Dendritic cell treated with granulocyte-macrophage colony-stimulating factor and Interleukin-4, amounts not matched to agents 40 ng/mL and 50 ng/mL, for 4 days (primary cell): ENCODE measurements at regions not wholly inside any gene's neighbourhood (a gene's known extent, or its start where the extent isn't known, plus 50 kb on each side); places are given as distances from the start of the nearest gene placed in this dataset.
"Not testable (repeated sequence)": the region's sequence is repeated elsewhere in the genome, so short reads cannot be mapped to it uniquely, and the experiment has no call there.

ENCODE experiments used
- H3K27ac Mint-ChIP-seq: one replicate; pipeline ENCODE4 v1.8.0; 2022; ENCODE audit warnings: mild to moderate bottlenecking, mixed read lengths
- H3K27me3 Mint-ChIP-seq: one replicate; pipeline ENCODE4 v1.8.0; 2022; ENCODE audit warnings: mild to moderate bottlenecking, mixed read lengths
- H3K36me3 Mint-ChIP-seq: one replicate; pipeline ENCODE4 v1.8.0; 2022; ENCODE audit warnings: low read depth, mixed read lengths
- H3K4me1 Mint-ChIP-seq: one replicate; pipeline ENCODE4 v1.8.0; 2022; ENCODE audit warnings: low read depth, mixed read lengths
- H3K4me3 Mint-ChIP-seq: one replicate; pipeline ENCODE4 v1.8.0; 2022; ENCODE audit warnings: mild to moderate bottlenecking, moderate library complexity, mixed read lengths
- H3K9me3 Mint-ChIP-seq: one replicate; pipeline ENCODE4 v1.8.0; 2022; ENCODE audit warnings: mixed read lengths
- intact Hi-C: fragments of 100-400 bp; cut with micrococcal nuclease; formaldehyde crosslinking; loops from one replicate; pipeline ENCODE4 v1.15.0; 2022

GRCh38 chr3:194189243-194189791 lies 53.4 kb downstream of the HES1 start:
- Mint-ChIP-seq H3K9me3 (peaks cover 14% of the 10 kb centered on the region), H3K4me3 (no peak overlapping the region), H3K27ac (no peak overlapping the region), H3K4me1 (peaks cover 4% of the 10 kb centered on the region), H3K36me3 (no peaks in the 10 kb centered on the region), H3K27me3 (peaks cover 12% of the 10 kb centered on the region)
- intact Hi-C loops: no loop called here

GRCh38 chr3:194191850-194192249 lies 55.9 kb downstream of the HES1 start:
- H3K4me1 Mint-ChIP-seq, intact Hi-C loops, H3K4me3 Mint-ChIP-seq, H3K27ac Mint-ChIP-seq, H3K36me3 Mint-ChIP-seq: not testable (repeated sequence)
- Mint-ChIP-seq H3K9me3 (peaks cover 14% of the 10 kb centered on the region), H3K27me3 (peaks cover 30% of the 10 kb centered on the region)

GRCh38 chr3:194194051-194194756 lies 58.3 kb downstream of the HES1 start:
- Mint-ChIP-seq H3K36me3 (no peaks in the 10 kb centered on the region), H3K4me3 (no peak overlapping the region), H3K9me3 (peaks cover 14% of the 10 kb centered on the region), H3K27ac (no peak overlapping the region), H3K27me3 (peaks cover 48% of the 10 kb centered on the region), H3K4me1 (peaks cover 14% of the 10 kb centered on the region)
- intact Hi-C loops: no loop called here

- H3K4me1 Mint-ChIP-seq: peaks cover 14% of the 10 kb centered on the region
- peaks cover 49% of the 10 kb centered on the region for H3K27me3 Mint-ChIP-seq
- H3K27ac Mint-ChIP-seq: no peak overlapping the region
- intact Hi-C loops: no loop called here
- H3K4me3 Mint-ChIP-seq: no peak overlapping the region
- no peaks in the 10 kb centered on the region for H3K36me3 Mint-ChIP-seq
- H3K9me3 Mint-ChIP-seq: peaks cover 14% of the 10 kb centered on the region
These were observed 58.8 kb downstream of the HES1 start for GRCh38 chr3:194194757-194195085.

DNA sequence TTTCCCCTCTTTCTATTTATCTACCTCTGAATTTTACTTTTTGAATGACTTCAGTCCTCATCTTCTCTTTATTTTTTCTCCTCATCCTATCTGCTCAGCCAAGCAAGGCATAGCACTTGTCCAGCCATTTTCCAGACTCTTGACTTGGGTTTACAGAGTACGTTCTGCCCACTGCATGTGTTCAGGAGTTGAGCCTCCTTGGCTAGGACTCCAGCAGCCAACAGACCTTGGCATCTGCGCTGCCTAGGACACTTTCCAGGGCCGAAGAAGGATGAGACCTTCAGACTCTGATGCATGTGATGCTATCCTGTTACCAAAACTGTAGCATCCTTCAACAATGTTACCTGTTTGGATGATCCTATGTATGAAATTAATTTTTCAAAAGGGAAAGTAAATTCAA lies 59.7 kb downstream of the HES1 start:
- Mint-ChIP-seq H3K4me1 (peaks cover 14% of the 10 kb centered on the region), H3K36me3 (no peaks in the 10 kb centered on the region), H3K4me3 (no peak overlapping the region), H3K9me3 (peaks cover 14% of the 10 kb centered on the region), H3K27me3 (peaks cover 57% of the 10 kb centered on the region), H3K27ac (no peak overlapping the region)
- intact Hi-C loops: no loop called here

- peaks cover 8% of the 10 kb centered on the region for H3K9me3 Mint-ChIP-seq
- no peaks in the 10 kb centered on the region for H3K36me3 Mint-ChIP-seq
- H3K4me1 Mint-ChIP-seq: peaks cover 14% of the 10 kb centered on the region
- no peak overlapping the region for H3K4me3 Mint-ChIP-seq
- peaks cover 67% of the 10 kb centered on the region for H3K27me3 Mint-ChIP-seq
- intact Hi-C loops: no loop called here
- no peak overlapping the region for H3K27ac Mint-ChIP-seq
These were observed 60.9 kb downstream of the HES1 start for GRCh38 chr3:194196876-194197275.

DNA sequence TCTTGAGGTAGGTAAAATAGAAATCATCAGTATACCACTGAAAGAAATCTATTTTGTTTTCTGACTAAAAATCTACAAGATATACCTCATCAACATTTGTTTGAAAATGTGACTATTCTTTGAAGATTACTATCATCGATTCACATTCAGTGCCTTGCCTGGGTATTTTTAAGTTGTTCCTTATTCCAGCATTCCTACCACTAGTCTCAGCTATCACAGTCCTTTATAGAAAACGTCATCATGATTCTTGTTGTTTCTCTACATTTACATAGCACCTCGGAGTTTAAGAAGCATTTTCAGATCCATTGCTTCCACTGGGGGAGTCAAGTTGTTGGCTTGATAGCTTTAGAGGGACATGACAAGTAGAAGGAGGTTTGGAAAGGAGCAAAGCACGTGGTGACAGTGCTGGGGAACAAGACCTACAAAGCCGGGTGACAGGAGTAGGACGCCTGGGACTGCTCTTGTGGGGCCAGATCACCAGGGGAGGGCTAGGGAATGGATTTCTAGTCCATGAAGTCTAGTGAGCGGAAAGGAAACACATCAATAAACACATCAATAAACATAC lies 61.5 kb downstream of the HES1 start:
- Mint-ChIP-seq H3K4me1 (peaks cover 14% of the 10 kb centered on the region), H3K27me3 (peaks cover 67% of the 10 kb centered on the region), H3K36me3 (no peaks in the 10 kb centered on the region), H3K27ac (no peak overlapping the region), H3K4me3 (no peak overlapping the region), H3K9me3 (peaks cover 2% of the 10 kb centered on the region)
- intact Hi-C loops: no loop called here

DNA sequence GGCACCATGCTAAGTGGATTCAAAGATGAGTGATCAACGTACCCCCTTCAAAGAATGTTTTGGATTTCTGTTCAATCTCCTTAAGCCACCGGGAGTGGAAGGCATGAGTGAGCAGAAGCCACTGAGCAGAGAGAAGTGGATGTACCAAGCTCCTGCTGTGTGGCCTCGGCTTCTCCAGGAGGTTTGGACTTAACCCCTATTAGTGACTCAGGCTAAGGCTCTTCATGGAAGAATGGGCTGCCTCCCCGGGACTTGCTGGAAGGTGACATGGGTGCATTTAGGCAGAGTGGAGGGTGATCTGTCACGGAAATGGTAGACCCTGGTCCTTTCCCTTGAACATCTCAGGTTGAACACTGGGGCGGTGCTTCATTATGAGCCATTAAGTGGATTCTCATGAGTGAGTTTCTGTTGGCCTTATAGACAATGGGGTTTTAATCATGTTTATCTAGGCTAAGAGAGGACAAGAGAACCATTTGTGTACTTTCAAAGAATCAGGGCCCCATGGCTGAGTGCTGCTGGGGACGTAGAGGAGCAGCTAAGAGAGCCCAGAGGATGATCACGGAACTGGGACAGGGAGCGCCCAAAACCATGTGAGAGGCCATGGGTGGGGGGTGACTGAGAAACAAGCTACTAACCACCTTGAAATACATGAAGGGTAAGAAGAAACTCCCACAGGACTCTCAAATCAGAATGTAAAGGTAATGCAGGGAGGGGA lies 62.2 kb downstream of the HES1 start:
- Mint-ChIP-seq H3K4me1 (peaks cover 14% of the 10 kb centered on the region), H3K4me3 (no peak overlapping the region), H3K9me3 (no peaks in the 10 kb centered on the region), H3K36me3 (no peaks in the 10 kb centered on the region), H3K27ac (no peak overlapping the region), H3K27me3 (peaks cover 72% of the 10 kb centered on the region)
- intact Hi-C loops: no loop called here

GRCh38 chr3:194198938-194199337 lies 63.0 kb downstream of the HES1 start:
- H3K27ac Mint-ChIP-seq: no peak overlapping the region
- H3K36me3 Mint-ChIP-seq: no peaks in the 10 kb centered on the region
- intact Hi-C loops: no loop called here
- peaks cover 76% of the 10 kb centered on the region for H3K27me3 Mint-ChIP-seq
- no peaks in the 10 kb centered on the region for H3K9me3 Mint-ChIP-seq
- H3K4me3 Mint-ChIP-seq: no peak overlapping the region
- H3K4me1 Mint-ChIP-seq: peaks cover 20% of the 10 kb centered on the region

DNA sequence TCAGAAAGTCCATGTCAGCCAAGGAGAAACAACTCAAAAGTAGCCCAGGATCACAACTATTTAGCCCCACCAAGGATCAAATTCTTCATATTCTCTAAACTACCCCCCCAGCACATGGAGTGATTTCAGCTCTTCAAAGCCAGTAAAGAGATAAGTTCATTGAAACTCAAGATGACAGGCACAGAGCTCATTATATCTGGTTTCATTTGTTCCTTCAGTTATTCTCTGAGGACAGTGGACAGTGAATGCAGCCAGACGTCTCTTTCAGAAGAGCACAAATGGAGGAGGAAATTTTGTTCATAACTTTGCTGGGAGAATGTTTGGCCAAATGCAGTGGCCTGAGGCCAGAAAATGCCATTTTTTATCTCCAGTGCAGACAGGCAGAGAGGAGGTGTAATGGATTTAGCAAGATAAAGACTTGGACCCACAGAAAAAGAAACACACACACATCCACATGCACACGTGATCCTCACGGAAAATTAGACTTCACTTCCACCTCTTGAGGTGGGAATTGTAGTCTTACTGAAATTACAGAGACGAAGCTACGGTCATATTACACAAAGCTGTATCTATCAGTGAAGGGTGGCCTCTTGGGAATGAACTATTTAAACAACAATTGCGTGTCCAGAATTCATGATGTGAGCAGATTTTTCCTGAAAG lies 64.6 kb downstream of the HES1 start:
- Mint-ChIP-seq H3K9me3 (no peaks in the 10 kb centered on the region), H3K4me3 (no peak overlapping the region), H3K4me1 (peaks cover 12% of the 10 kb centered on the region), H3K27me3 (peaks cover 77% of the 10 kb centered on the region), H3K27ac (no peak overlapping the region), H3K36me3 (no peaks in the 10 kb centered on the region)
- intact Hi-C loops: no loop called here

DNA sequence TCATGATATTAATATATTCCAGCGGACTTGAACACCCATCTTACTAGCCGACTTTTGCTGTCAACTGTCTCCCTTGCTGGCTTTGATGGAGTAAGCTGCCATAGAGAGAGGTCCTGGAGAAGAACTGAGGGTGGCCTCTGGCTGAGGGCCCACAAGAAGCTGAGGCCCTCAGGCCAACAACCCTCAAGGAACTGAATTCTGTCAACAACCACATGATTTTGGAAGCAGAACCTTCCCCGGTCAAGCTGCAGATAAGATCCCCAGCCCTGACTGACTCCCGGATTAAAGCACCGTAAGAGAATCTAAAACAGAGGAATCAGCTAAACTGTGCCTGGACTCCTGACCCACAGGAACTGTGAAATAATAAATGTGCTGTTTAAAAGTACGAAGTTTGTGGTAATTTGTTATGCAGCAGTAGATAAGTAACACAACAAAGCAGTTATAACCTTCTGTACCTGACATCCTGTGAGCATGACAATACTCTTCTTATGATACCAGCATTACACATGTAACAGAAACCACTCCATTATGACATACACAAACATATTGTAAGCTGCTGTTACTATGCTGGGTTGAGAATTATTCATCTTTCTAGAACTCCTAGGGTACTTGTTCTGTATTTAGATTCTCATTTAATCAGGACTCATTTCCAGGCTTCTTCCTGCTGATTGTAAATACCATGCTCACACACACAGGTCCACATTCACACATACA lies 66.2 kb downstream of the HES1 start:
- no peaks in the 10 kb centered on the region for H3K36me3 Mint-ChIP-seq
- H3K27ac Mint-ChIP-seq: no peak overlapping the region
- H3K27me3 Mint-ChIP-seq: peaks cover 81% of the 10 kb centered on the region

GRCh38 chr3:194203482-194204041 lies 67.6 kb downstream of the HES1 start:
- Mint-ChIP-seq H3K36me3 (no peaks in the 10 kb centered on the region), H3K27me3 (peaks cover 74% of the 10 kb centered on the region), H3K4me3 (peak overlapping the region; percentile 55), H3K9me3 (no peaks in the 10 kb centered on the region), H3K27ac (no peak overlapping the region), H3K4me1 (peaks cover 27% of the 10 kb centered on the region)
- intact Hi-C loops: no loop called here

More for the DNA sequence above, 66.2 kb downstream of the HES1 start:
- H3K4me3 Mint-ChIP-seq: no peak overlapping the region
- H3K9me3 Mint-ChIP-seq: no peaks in the 10 kb centered on the region
- intact Hi-C loops: no loop called here
- peaks cover 24% of the 10 kb centered on the region for H3K4me1 Mint-ChIP-seq
